Body of pancreas (tissue), 4 donors: ENCODE measurements at regions not wholly inside any gene's neighbourhood (a gene's known extent, or its start where the extent isn't known, plus 50 kb on each side); places are given as distances from the start of the nearest gene placed in this dataset.

Source experiments
- ATAC-seq: fragments of 150-250 bp; one replicate; pipeline ENCODE4 v1.9.1; 2016
- DNase-seq, 4 donors: peaks; one replicate each; pipeline ENCODE4 v3.0.0-alpha.2; 2019
- H3K27ac ChIP-seq, 4 donors: fragments of 200-600 bp; sonication (generic); 1 replicate in 3 of 4; 2 replicates in 1 of 4; pipeline versions ENCODE4 v1.5.1 to v1.6.1; 2016 to 2019; ENCODE audit warnings: mild to moderate bottlenecking in 1 of 4, mixed read lengths in 1 of 4, moderate library complexity in 1 of 4
- H3K27me3 ChIP-seq, 2 donors: fragments of 200-600 bp; sonication (generic); one replicate each; pipeline ENCODE4 v1.6.0; 2016; ENCODE audit warnings: mild to moderate bottlenecking in 1 of 2
- H3K36me3 ChIP-seq, 2 donors: fragments of 200-600 bp; sonication (generic); replicated peaks in 1 of 2; 2 replicates each; pipeline ENCODE4 v1.5.1; 2016; ENCODE audit warnings: low read depth in 2 of 2; ENCODE audit not compliant: insufficient read depth in 1 of 2
- H3K4me1 ChIP-seq: fragments of 200-600 bp; sonication (generic); one replicate; pipeline ENCODE4 v1.6.0; 2016
- H3K4me3 ChIP-seq, 2 donors: fragments of 200-600 bp; sonication (generic); 1 replicate in 1 of 2; 2 replicates in 1 of 2; pipeline ENCODE4 v1.5.1; 2016 to 2019
- H3K9me3 ChIP-seq, 3 donors: fragments of 200-600 bp; sonication (generic); 1 replicate in 2 of 3; 2 replicates in 1 of 3; pipeline ENCODE4 v1.5.1; 2016
- CTCF ChIP-seq, 7 experiments: fragments of 450-650 bp in 4 of 7; fragments of 200-600 bp in 3 of 7; sonication (generic) in 3 of 7; IDR thresholded peaks; one replicate each; pipeline ENCODE4 v1.5.1; 2016 to 2019; ENCODE audit warnings: antibody characterized with exemption in 7 of 7
- POLR2A ChIP-seq, 3 donors: fragments of 450-650 bp; IDR thresholded peaks; one replicate each; pipeline ENCODE4 v1.6.1; 2016; ENCODE audit warnings: antibody characterized with exemption in 3 of 3, mild to moderate bottlenecking in 2 of 3
- WGBS, 2 donors: methylation state at CpG; one replicate each; pipeline ENCODE4 v1.1.5; 2017; 5-methylcytosine and 5-hydroxymethylcytosine counted together
- intact Hi-C: fragments of 100-400 bp; cut with DNase I; formaldehyde crosslinking; loops from one replicate; pipeline ENCODE4 v1.15.1; 2023

- no peak overlapping the region for H3K4me3 ChIP-seq
- 80 to 86% methylated on average over 5 of the region's 5 CpGs for WGBS, 2 donors
These were observed 58.3 kb upstream of the DLG1 start for GRCh38 chr3:197356741-197357140.

GRCh38 chr3:197356275-197356674 is 57.9 kb upstream of the DLG1 start:
- no peak overlapping the region for H3K27ac ChIP-seq
- WGBS, 2 donors = 82 to 87% methylated on average over 14 of the region's 14 CpGs

More at GRCh38 chr3:197356741-197357140, 58.3 kb upstream of the DLG1 start:
- H3K27me3 ChIP-seq = no peaks in the 10 kb centered on the region
- ATAC-seq (no peak), DNase-seq (no peak)
- intact Hi-C loops = no loop called here
- peaks cover 8% of the 10 kb centered on the region for H3K4me1 ChIP-seq
- H3K27ac ChIP-seq = no peak overlapping the region
- H3K36me3 ChIP-seq = no peaks in the 10 kb centered on the region
- TF ChIP-seq POLR2A (IDR thresholded peaks at IDR 0.05) (no peak), CTCF (IDR thresholded peaks at IDR 0.05) (no peak)
- H3K9me3 ChIP-seq = peaks cover 0 to 7% (median 0%) of the 10 kb centered on the region in 3 donors

GRCh38 chr3:197355713-197356112 is 57.3 kb upstream of the DLG1 start:
- Histone ChIP-seq H3K36me3 (no peaks in the 10 kb centered on the region), H3K9me3 (peaks cover 0 to 7% (median 0%) of the 10 kb centered on the region in 3 donors), H3K27me3 (no peaks in the 10 kb centered on the region), H3K27ac (no peak overlapping the region), H3K4me3 (no peak overlapping the region), H3K4me1 (peaks cover 8% of the 10 kb centered on the region)
- no peak for TF ChIP-seq POLR2A (IDR thresholded peaks at IDR 0.05)
- TF ChIP-seq CTCF (IDR thresholded peaks at IDR 0.05) = no peak
- ATAC-seq (no peak), DNase-seq (no peak)
- 75 to 86% methylated on average over 1 of the region's 1 CpG for WGBS, 2 donors
- intact Hi-C loops = no loop called here

More at GRCh38 chr3:197356275-197356674, 57.9 kb upstream of the DLG1 start:
- H3K4me3 ChIP-seq = no peak overlapping the region
- no peaks in the 10 kb centered on the region for H3K36me3 ChIP-seq
- H3K4me1 ChIP-seq = peaks cover 8% of the 10 kb centered on the region
- DNase-seq (no peak), ATAC-seq (no peak)
- no peaks in the 10 kb centered on the region for H3K27me3 ChIP-seq
- intact Hi-C loops = no loop called here
- H3K9me3 ChIP-seq = peaks cover 0 to 7% (median 0%) of the 10 kb centered on the region in 3 donors
- no peak for TF ChIP-seq POLR2A (IDR thresholded peaks at IDR 0.05)
- no peak for TF ChIP-seq CTCF (IDR thresholded peaks at IDR 0.05)

- TF ChIP-seq CTCF (IDR thresholded peaks at IDR 0.05) (no peak), POLR2A (IDR thresholded peaks at IDR 0.05) (no peak)
- DNase-seq = peak in 2 of 4 donors; percentile 11 to 16
These were observed 56.2 kb upstream of the DLG1 start for GRCh38 chr3:197354568-197355001.

GRCh38 chr3:197353867-197354567 is 55.6 kb upstream of the DLG1 start:
- H3K4me3 ChIP-seq = no peak overlapping the region
- ATAC-seq = no peak
- peaks cover 8% of the 10 kb centered on the region for H3K4me1 ChIP-seq
- intact Hi-C loops = no loop called here
- no peaks in the 10 kb centered on the region for H3K27me3 ChIP-seq
- no peak for TF ChIP-seq CTCF (IDR thresholded peaks at IDR 0.05)
- DNase-seq = no peak
- no peaks in the 10 kb centered on the region for H3K36me3 ChIP-seq
- no peak overlapping the region for H3K27ac ChIP-seq
- 77 to 81% methylated on average over 10 of the region's 10 CpGs for WGBS, 2 donors
- no peaks in the 10 kb centered on the region for H3K9me3 ChIP-seq

More at GRCh38 chr3:197354568-197355001, 56.2 kb upstream of the DLG1 start:
- 79 to 90% methylated on average over 16 of the region's 19 CpGs for WGBS, 2 donors
- intact Hi-C loops = no loop called here
- Histone ChIP-seq H3K27me3 (no peaks in the 10 kb centered on the region), H3K27ac (no peak overlapping the region), H3K4me1 (peaks cover 8% of the 10 kb centered on the region), H3K36me3 (no peaks in the 10 kb centered on the region), H3K4me3 (no peak overlapping the region), H3K9me3 (no peaks in the 10 kb centered on the region)
- no peak for ATAC-seq
